H1 (cell line): ENCODE measurements at regions not wholly inside any gene's neighbourhood (a gene's known extent, or its start where the extent isn't known, plus 50 kb on each side); places are given as distances from the start of the nearest gene placed in this dataset.

Experiments used
- CTCF ChIA-PET: fragments of 300-600 bp; sonication (Branson Sonifier 250); formaldehyde crosslinking; loops from one replicate; lab custom pipeline; 2021; ENCODE audit not compliant: partially characterized antibody; lab: Charles Lee
- POLR2A ChIA-PET: fragments of 300-600 bp; sonication (Branson Sonifier 250); formaldehyde crosslinking; loops from one replicate; lab custom pipeline; 2021; ENCODE audit warnings: inconsistent platforms; ENCODE audit not compliant: partially characterized antibody; lab: Charles Lee
- DNase-seq, 2 experiments: peaks; one replicate each; pipeline versions ENCODE4 v3.0.0 to v3.0.0-alpha.2; 2010 to 2022; ENCODE audit warnings: low spot score in 2 of 2, low read depth in 1 of 2, mixed read lengths in 1 of 2
- FAIRE-seq: peaks from 2 replicates; lab custom pipeline; 2011; peaks lifted over from hg19 to GRCh38; lab: Jason Lieb, UNC
- H2AFZ ChIP-seq: 2 replicates; pipeline ENCODE4 v1.8.1; 2012; ENCODE audit warnings: low read length, inconsistent platforms
- H2AK5ac ChIP-seq: 2 replicates; pipeline ENCODE4 v1.6.1; 2013; ENCODE audit warnings: low read depth, low read length
- H2BK120ac ChIP-seq: replicated peaks from 2 replicates; pipeline ENCODE3; 2013; ENCODE audit warnings: low read depth, low read length, inconsistent platforms
- H2BK12ac ChIP-seq: 2 replicates; pipeline ENCODE4 v1.6.1; 2013; ENCODE audit warnings: low read depth, low read length
- H2BK15ac ChIP-seq: 2 replicates; pipeline ENCODE4 v1.6.1; 2013; ENCODE audit warnings: low read length
- H2BK20ac ChIP-seq: 2 replicates; pipeline ENCODE4 v1.6.1; 2013; ENCODE audit warnings: low read length
- H2BK5ac ChIP-seq: 2 replicates; pipeline ENCODE4 v1.6.1; 2013; ENCODE audit warnings: low read depth, low read length
- H3K14ac ChIP-seq: 2 replicates; pipeline ENCODE4 v1.6.1; 2013; ENCODE audit warnings: inconsistent platforms; ENCODE audit not compliant: insufficient read length
- H3K18ac ChIP-seq: 2 replicates; pipeline ENCODE4 v1.6.1; 2013; ENCODE audit warnings: low read length; ENCODE audit errors: extremely low read depth
- H3K23ac ChIP-seq: 2 replicates; pipeline ENCODE4 v1.6.1; 2013; ENCODE audit warnings: inconsistent platforms; ENCODE audit not compliant: insufficient read length
- H3K23me2 ChIP-seq: 2 replicates; pipeline ENCODE4 v1.6.1; 2013; ENCODE audit warnings: low read depth, low read length
- H3K27ac ChIP-seq: 2 replicates; pipeline ENCODE4 v1.6.1; 2011; ENCODE audit warnings: low read depth, low read length, inconsistent platforms
- H3K27me3 ChIP-seq, 4 experiments: replicated peaks in 1 of 4; 1 replicate in 1 of 4; 2 replicates in 3 of 4; pipeline versions ENCODE4 v1.6.1 to v1.8.1; 2011 to 2013; ENCODE audit warnings: low read length in 3 of 4, mild to moderate bottlenecking in 3 of 4, inconsistent platforms in 2 of 4, mixed read lengths in 2 of 4, moderate library complexity in 1 of 4; ENCODE audit not compliant: control insufficient read depth in 3 of 4, insufficient read depth in 3 of 4; ENCODE audit errors: extremely low read depth in 1 of 4
- H3K36me3 ChIP-seq, 4 experiments: 2 replicates each; pipeline versions ENCODE4 v1.6.1 to v1.8.1; 2011 to 2013; ENCODE audit warnings: mild to moderate bottlenecking in 4 of 4, low read length in 3 of 4, moderate library complexity in 2 of 4, control low read depth in 1 of 4, inconsistent platforms in 1 of 4; ENCODE audit not compliant: insufficient read depth in 4 of 4, control insufficient read depth in 2 of 4
- H3K4ac ChIP-seq: replicated peaks from 2 replicates; pipeline ENCODE3; 2013; ENCODE audit warnings: low read length, low read depth, mixed read lengths, inconsistent platforms; ENCODE audit not compliant: insufficient read length
- H3K4me1 ChIP-seq, 4 experiments: replicated peaks in 1 of 4; 1 replicate in 1 of 4; 2 replicates in 3 of 4; pipeline versions ENCODE4 v1.6.1 to v1.8.1; 2011 to 2013; ENCODE audit warnings: low read length in 3 of 4, inconsistent platforms in 2 of 4, mixed read lengths in 1 of 4; ENCODE audit not compliant: insufficient read depth in 4 of 4, control insufficient read depth in 3 of 4
- H3K4me2 ChIP-seq, 2 experiments: 2 replicates each; pipeline versions ENCODE4 v1.6.1 to v1.8.1; 2011 to 2013; ENCODE audit warnings: low read depth in 2 of 2, low read length in 2 of 2, control low read depth in 1 of 2, inconsistent platforms in 1 of 2, mild to moderate bottlenecking in 1 of 2; ENCODE audit not compliant: insufficient read depth in 1 of 2
- H3K4me3 ChIP-seq, 4 experiments: fragments of 200-600, 300-600 bp in 1 of 4; sonication (generic), shearing (Covaris generic), sonication (Bioruptor Twin) in 1 of 4; 2 replicates each; pipeline versions ENCODE4 v1.5.1 to v1.8.1; 2011 to 2016; ENCODE audit warnings: low read length in 4 of 4, low read depth in 3 of 4, control low read depth in 2 of 4, inconsistent platforms in 2 of 4, mild to moderate bottlenecking in 2 of 4, mixed read lengths in 1 of 4, moderate library complexity in 1 of 4; ENCODE audit not compliant: insufficient read depth in 2 of 4; ENCODE audit errors: extremely low read depth in 1 of 4
- H3K56ac ChIP-seq: replicated peaks from 2 replicates; pipeline ENCODE3; 2013; ENCODE audit warnings: low read depth, mild to moderate bottlenecking, mixed read lengths, low read length, inconsistent platforms; ENCODE audit not compliant: insufficient read length
- H3K79me1 ChIP-seq: 2 replicates; pipeline ENCODE4 v1.6.1; 2013; ENCODE audit warnings: low read depth, low read length, control low read depth
- H3K79me2 ChIP-seq, 2 experiments: 2 replicates each; pipeline versions ENCODE4 v1.6.1 to v1.8.1; 2012 to 2013; ENCODE audit warnings: low read length in 2 of 2, mild to moderate bottlenecking in 2 of 2, inconsistent platforms in 1 of 2; ENCODE audit not compliant: insufficient read depth in 2 of 2, control insufficient read depth in 1 of 2
- H3K9ac ChIP-seq, 4 experiments: replicated peaks in 1 of 4; 1 replicate in 1 of 4; 2 replicates in 3 of 4; pipeline versions ENCODE4 v1.6.1 to v1.8.1; 2011 to 2013; ENCODE audit warnings: low read depth in 3 of 4, low read length in 3 of 4, control low read depth in 2 of 4, mild to moderate bottlenecking in 2 of 4, moderate library complexity in 2 of 4, inconsistent platforms in 1 of 4; ENCODE audit errors: extremely low read depth in 1 of 4
- H3K9me3 ChIP-seq, 2 experiments: 2 replicates each; pipeline versions ENCODE4 v1.6.1 to v1.8.1; 2012 to 2013; ENCODE audit warnings: mild to moderate bottlenecking in 2 of 2, moderate library complexity in 2 of 2, control low read depth in 1 of 2, inconsistent platforms in 1 of 2, low read depth in 1 of 2, low read length in 1 of 2, mixed read lengths in 1 of 2; ENCODE audit not compliant: insufficient read depth in 2 of 2
- H4K20me1 ChIP-seq, 2 experiments: replicated peaks in 1 of 2; 2 replicates each; pipeline versions ENCODE3 to v1.8.1; 2011 to 2013; ENCODE audit warnings: inconsistent platforms in 2 of 2, low read length in 2 of 2, mild to moderate bottlenecking in 1 of 2; ENCODE audit not compliant: insufficient read depth in 2 of 2, control insufficient read depth in 1 of 2
- H4K5ac ChIP-seq: 2 replicates; pipeline ENCODE4 v1.6.1; 2013; ENCODE audit warnings: low read length, low read depth, mixed read lengths, inconsistent platforms; ENCODE audit not compliant: insufficient read length
- H4K8ac ChIP-seq: 2 replicates; pipeline ENCODE4 v1.8.0; 2013; ENCODE audit warnings: mild to moderate bottlenecking, moderate library complexity, low read length, inconsistent platforms; ENCODE audit not compliant: insufficient read depth; ENCODE audit errors: extremely low read depth
- H4K91ac ChIP-seq: replicated peaks from 2 replicates; pipeline ENCODE3; 2013; ENCODE audit warnings: low read length, mixed read lengths, inconsistent platforms; ENCODE audit not compliant: insufficient read length
- BACH1 ChIP-seq: IDR thresholded peaks from 2 replicates; pipeline ENCODE4 v1.6.1; 2012; ENCODE audit warnings: low read length, improper control_type of control experiment
- FOSL1 ChIP-seq: IDR thresholded peaks from 2 replicates; pipeline ENCODE4 v1.6.1; 2011; ENCODE audit warnings: mild to moderate bottlenecking, low read depth, low read length, moderate library complexity; ENCODE audit not compliant: insufficient read depth
- HDAC2 ChIP-seq, 2 experiments: fragments of 300-600 bp in 1 of 2; sonication (generic) in 1 of 2; IDR thresholded peaks; 2 replicates each; pipeline ENCODE4 v1.6.1; 2011 to 2012; ENCODE audit warnings: low read depth in 2 of 2, low read length in 2 of 2, mild to moderate bottlenecking in 2 of 2, moderate library complexity in 2 of 2, borderline replicate concordance in 1 of 2, inconsistent platforms in 1 of 2
- MAFK ChIP-seq: IDR thresholded peaks from 2 replicates; pipeline ENCODE4 v1.6.1; 2012; ENCODE audit warnings: low read depth, mild to moderate bottlenecking, improper control_type of control experiment, low read length
- NANOG ChIP-seq: IDR thresholded peaks from 2 replicates; pipeline ENCODE4 v1.6.1; 2011; ENCODE audit warnings: low read length, low read depth, mild to moderate bottlenecking, inconsistent platforms; ENCODE audit not compliant: insufficient read depth, poor library complexity, severe bottlenecking
- RFX5 ChIP-seq: IDR thresholded peaks from 2 replicates; pipeline ENCODE4 v1.6.1; 2011; ENCODE audit warnings: low read depth, low read length, improper control_type of control experiment, borderline replicate concordance
- SP1 ChIP-seq: IDR thresholded peaks from 2 replicates; pipeline ENCODE4 v1.6.1; 2011; ENCODE audit warnings: low read depth, low read length
- SRF ChIP-seq: IDR thresholded peaks from 2 replicates; pipeline ENCODE4 v1.6.1; 2011; ENCODE audit warnings: mild to moderate bottlenecking, low read depth, low read length, moderate library complexity
- USF2 ChIP-seq: IDR thresholded peaks from 2 replicates; pipeline ENCODE4 v1.6.1; 2011; ENCODE audit warnings: low read length, improper control_type of control experiment
- WGBS, 2 experiments: shearing (Covaris generic) in 1 of 2; methylation state at CpG; one replicate each; pipeline versions ENCODE4 v1.1.6 to v1.1.7; 2013 to 2015; ENCODE audit warnings: low lambda C conversion rate in 2 of 2, mixed read lengths in 2 of 2, inconsistent platforms in 1 of 2, low coverage in 1 of 2, missing lambda C conversion rate in 1 of 2; ENCODE audit not compliant: insufficient replicate concordance in 2 of 2, insufficient coverage in 1 of 2, insufficient read length in 1 of 2; ENCODE audit errors: extremely low coverage in 1 of 2, missing lambda C conversion rate in 1 of 2; 5-methylcytosine and 5-hydroxymethylcytosine counted together
- TF ChIP-seq, protein P1 (sequence below): IDR thresholded peaks from 2 replicates; pipeline ENCODE4 v1.6.1; 2011; ENCODE audit warnings: low read depth, mild to moderate bottlenecking, low read length; ENCODE audit not compliant: insufficient read depth

DNA sequence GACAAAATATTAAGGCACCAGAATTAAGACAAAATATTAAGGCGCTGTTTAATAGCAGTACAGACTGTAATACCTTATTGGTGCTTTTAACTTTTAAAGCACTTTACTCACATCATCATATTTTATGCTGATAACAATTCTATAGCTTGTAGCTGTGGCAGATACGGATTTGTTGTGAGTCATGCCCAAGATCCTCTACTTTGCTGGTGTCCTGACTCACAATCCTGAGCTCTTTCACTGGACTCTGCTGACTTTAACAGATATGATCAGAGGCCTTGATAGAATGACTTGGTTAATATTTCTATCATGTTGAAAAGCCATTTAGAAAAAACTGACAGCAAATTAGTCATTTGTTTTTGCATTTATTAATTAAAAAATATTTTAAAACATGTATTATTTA, 99.0 kb upstream of the PKP2 start:
- H3K79me2 ChIP-seq: no peaks in the 10 kb centered on the region
- POLR2A ChIA-PET: no interaction called here
- H3K23ac ChIP-seq: no peak overlapping the region
- TF ChIP-seq NANOG (no peak), FOSL1 (no peak), RFX5 (no peak), BACH1 (no peak), SRF (no peak), MAFK (no peak), USF2 (no peak), SP1 (no peak), HDAC2 (IDR thresholded peaks at IDR 0.05; ENCODE audit: borderline replicate concordance in 1 of 2, low read depth in 2 of 2, low read length in 2 of 2) (no peak)
- TF ChIP-seq, protein P1, sequence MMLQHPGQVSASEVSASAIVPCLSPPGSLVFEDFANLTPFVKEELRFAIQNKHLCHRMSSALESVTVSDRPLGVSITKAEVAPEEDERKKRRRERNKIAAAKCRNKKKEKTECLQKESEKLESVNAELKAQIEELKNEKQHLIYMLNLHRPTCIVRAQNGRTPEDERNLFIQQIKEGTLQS: no peak
- no peaks in the 10 kb centered on the region; a peak in 2 of 7 replicates for H3K4me1 ChIP-seq
- no peak overlapping the region for H2AFZ ChIP-seq
- no peaks in the 10 kb centered on the region for H3K27me3 ChIP-seq
- no peak overlapping the region for H2BK5ac ChIP-seq
- no peaks in the 10 kb centered on the region for H3K79me1 ChIP-seq
- no peak for DNase-seq
- H3K56ac ChIP-seq: no peak overlapping the region
- CTCF ChIA-PET: no interaction called here
- no peaks in the 10 kb centered on the region for H3K23me2 ChIP-seq
- H3K36me3 ChIP-seq: no peaks in the 10 kb centered on the region
- H3K14ac ChIP-seq: no peak overlapping the region
- H2AK5ac ChIP-seq: no peak overlapping the region
- H3K4ac ChIP-seq: no peak overlapping the region
- H3K4me3 ChIP-seq: no peak overlapping the region
- H2BK15ac ChIP-seq: no peak overlapping the region
- H2BK20ac ChIP-seq: no peak overlapping the region
- WGBS, 2 experiments: 87% methylated on average over 2 of the region's 2 CpGs; no CpG with 5 or more reads in 1 of the 2 experiments
- no peak overlapping the region for H3K9ac ChIP-seq
- H3K18ac ChIP-seq: no peak overlapping the region
- no peak overlapping the region for H2BK12ac ChIP-seq
- no peak for FAIRE-seq
- H3K27ac ChIP-seq: no peak overlapping the region
- H3K9me3 ChIP-seq: no peaks in the 10 kb centered on the region
- H3K4me2 ChIP-seq: no peak overlapping the region
- H2BK120ac ChIP-seq: no peak overlapping the region
- H4K91ac ChIP-seq: no peak overlapping the region
- no peaks in the 10 kb centered on the region for H4K20me1 ChIP-seq
- no peak overlapping the region for H4K5ac ChIP-seq
- no peak overlapping the region for H4K8ac ChIP-seq
